Peyer's patch (tissue), 4 donors: ENCODE measurements at regions not wholly inside any gene's neighbourhood (a gene's known extent, or its start where the extent isn't known, plus 50 kb on each side); places are given as distances from the start of the nearest gene placed in this dataset.

Source experiments
- CTCF ChIP-seq, 6 experiments: fragments of 450-650 bp in 4 of 6; fragments of 200-600 bp in 2 of 6; sonication (generic) in 1 of 6; IDR thresholded peaks; one replicate each; pipeline ENCODE4 v1.5.1; 2017 to 2019; ENCODE audit warnings: antibody characterized with exemption in 6 of 6, mild to moderate bottlenecking in 3 of 6, moderate library complexity in 1 of 6
- POLR2A ChIP-seq, 2 donors: fragments of 450-650 bp; IDR thresholded peaks; one replicate each; pipeline ENCODE4 v1.5.1; 2017; ENCODE audit warnings: antibody characterized with exemption in 2 of 2, mild to moderate bottlenecking in 2 of 2, moderate library complexity in 2 of 2

DNA sequence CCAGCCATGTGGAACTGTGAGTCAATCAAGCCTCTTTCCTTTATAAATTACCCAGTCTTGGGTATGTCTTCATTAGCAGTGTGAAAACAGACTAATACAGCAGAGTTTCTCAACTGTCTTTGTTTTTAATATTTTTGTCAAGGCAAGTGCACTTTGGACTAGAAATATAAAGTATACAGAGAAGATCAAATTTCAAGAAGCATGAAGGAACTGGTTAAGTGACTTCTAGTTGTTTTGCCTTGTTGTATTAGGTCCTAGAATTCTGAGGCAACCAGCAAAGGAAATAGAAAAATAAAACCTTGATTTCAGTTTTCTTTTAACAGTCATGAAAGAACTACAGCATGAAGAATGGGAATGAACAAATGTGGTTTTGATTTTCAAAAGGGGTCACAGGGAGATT is 131.1 kb upstream of the PTGFR start:
- no peak for TF ChIP-seq POLR2A (IDR thresholded peaks at IDR 0.05)
- no peak for TF ChIP-seq CTCF (IDR thresholded peaks at IDR 0.05)
